GM18520 (cell line): ENCODE measurements at regions not wholly inside any gene's neighbourhood (a gene's known extent, or its start where the extent isn't known, plus 50 kb on each side); places are given as distances from the start of the nearest gene placed in this dataset.

Experiments
- ATAC-seq: cut with Tn5 transposase; IDR thresholded peaks from one replicate; pipeline ENCODE4 v1.9.1; 2021; ENCODE audit not compliant: unreplicated experiment

DNA sequence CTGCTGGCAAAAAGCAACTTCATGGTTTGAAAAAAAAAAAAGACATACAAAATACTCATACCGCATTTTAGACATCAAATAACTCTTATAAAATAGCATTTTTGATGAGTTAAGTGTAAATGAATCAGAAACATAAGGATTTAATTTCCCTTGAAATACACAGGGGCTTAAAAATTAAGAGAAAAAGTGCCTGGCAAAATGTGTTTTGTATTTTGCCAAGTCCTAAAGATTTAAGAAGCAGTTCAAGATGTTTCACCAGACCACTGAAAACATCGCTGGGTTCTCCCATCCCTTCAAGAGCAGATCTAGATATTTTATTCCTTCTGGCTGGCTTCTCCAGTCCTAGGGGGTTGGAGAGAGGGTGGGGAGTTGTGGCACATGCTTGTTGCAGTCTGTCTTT lies 396.4 kb downstream of the INHBA start:
- ATAC-seq, result no peak

GRCh38 chr7:41305001-41305400 lies 397.9 kb downstream of the INHBA start:
- no peak for ATAC-seq

GRCh38 chr7:41303709-41304108 lies 399.2 kb downstream of the INHBA start:
- no peak for ATAC-seq

DNA sequence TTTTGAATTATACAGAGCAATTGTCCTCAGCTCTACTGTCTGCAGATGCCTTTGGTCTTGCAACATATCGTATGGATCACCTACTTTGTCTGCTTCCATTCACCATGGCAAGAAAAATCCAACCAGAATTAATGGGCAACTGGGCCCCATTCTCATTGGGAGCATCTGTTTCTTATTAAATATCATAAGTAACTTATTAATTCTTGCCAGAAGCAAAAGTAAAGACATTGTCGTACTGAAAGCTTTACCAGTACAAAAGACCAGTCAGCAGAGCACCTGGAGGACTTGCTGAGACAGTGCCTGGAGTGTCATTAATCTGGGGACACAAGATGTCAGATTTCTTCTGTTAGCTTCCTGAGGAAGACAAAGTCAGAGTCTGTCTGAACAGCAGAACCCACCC lies 404.5 kb downstream of the INHBA start:
- no peak for ATAC-seq

- ATAC-seq, result no peak
Observed at GRCh38 chr7:41297166-41297565, 405.7 kb downstream of the INHBA start.

GRCh38 chr7:41295455-41295815 lies 407.5 kb downstream of the INHBA start:
- ATAC-seq, result no peak

DNA sequence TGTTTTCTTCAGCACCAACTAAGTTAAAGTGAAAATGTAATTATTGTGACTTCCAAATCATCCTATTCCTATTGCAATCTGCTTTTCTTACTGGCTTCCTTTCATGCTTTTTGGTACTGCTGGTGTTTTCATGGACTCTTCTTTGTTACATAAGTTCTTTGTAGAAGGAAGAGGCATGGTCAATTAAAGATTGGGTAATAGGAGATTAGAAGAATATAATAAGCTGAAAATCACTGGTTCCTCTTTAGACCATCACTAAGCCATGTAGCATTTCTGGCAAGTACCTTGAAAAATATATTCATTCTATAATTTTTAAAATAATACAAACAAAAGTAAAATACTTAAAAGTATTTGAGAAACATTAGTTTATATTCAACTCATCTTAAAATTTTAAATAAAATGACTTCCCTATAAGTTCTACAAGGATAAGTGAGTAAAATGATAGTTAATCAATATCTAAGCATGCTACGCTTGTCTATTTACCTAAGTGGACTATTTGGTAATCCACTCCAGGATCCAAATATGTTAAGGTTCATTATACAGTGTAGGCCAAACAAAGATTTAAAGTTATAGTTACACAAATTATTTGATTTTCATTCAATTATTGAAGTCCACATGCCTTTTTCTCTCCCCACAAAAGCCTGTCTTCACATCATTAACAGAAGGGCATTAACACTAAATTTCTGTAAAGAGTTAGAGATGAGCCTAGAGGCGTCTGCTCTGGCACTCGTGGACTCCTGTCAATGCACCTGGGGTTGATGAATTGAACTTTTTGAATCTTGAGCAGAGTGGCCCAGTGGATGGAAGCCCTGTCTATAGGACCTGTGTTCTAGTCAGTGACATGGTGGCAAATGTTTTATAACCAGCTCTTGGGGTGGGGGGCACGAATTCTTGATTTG lies 408.1 kb downstream of the INHBA start:
- ATAC-seq, result no peak

DNA sequence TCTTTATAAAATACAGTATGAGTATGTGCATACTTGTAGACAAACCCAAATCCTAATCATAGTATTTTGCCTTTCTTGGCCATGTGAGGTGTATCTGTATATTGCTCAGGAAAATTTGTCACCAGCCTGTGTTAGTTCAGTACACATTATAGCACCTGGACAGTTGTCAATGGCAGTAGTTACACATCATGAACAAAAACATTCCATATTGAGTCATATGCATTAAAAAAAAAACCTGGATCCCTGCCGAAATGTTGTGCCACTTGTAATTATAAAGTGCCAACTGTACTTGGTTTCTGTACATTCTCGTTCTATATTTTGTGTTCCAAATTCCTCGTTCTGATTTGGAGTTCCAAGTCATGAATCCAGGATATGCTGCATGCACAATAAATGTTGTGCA lies 410.4 kb downstream of the INHBA start:
- ATAC-seq, result no peak

- ATAC-seq, result no peak
Observed at GRCh38 chr7:41287559-41288335, 415.1 kb downstream of the INHBA start.

DNA sequence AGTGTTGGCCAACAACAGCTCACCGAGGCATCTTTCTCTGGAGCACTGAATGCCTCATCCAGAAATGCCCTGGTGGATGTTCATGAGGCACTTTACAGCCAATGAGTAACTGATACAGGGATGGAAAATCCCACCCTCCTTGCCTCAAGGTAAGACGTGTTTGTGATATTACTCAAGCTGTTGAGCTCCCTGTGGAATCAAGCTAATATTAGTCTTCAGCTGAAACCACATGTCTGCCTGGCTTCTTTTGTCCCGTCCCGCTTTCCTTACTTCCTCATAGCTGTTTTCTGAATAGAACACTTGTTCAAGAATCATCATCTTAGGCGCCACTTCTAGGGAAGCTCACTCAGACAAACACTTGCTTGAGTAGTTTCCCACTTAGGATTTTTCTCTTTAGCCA lies 422.4 kb downstream of the INHBA start:
- no peak for ATAC-seq

GRCh38 chr7:41277561-41277960 lies 425.3 kb downstream of the INHBA start:
- ATAC-seq, result no peak

- ATAC-seq, result no peak
Observed at GRCh38 chr7:41275255-41275654, 427.6 kb downstream of the INHBA start.

DNA sequence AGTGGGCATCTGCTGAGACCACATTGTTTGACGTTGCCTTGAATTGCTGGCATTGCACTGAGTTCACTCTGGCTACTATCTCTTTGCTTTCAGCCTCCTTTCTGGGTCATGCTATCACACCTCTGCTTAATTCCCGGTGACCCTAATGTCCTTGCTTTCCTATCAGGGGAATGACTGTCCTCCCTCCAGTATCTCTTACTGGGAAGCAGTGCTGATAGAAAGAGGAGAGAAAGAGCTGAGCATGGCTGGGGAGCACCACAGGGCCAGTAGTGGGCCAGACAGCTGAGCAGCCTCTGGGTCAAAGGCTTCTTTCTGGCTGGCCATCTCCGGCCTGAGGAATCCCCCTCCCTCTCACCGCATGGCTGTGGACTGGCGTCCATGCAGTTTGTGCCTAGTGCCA lies 428.7 kb downstream of the INHBA start:
- ATAC-seq, result no peak

GRCh38 chr7:41272664-41273063 lies 430.2 kb downstream of the INHBA start:
- no peak for ATAC-seq

DNA sequence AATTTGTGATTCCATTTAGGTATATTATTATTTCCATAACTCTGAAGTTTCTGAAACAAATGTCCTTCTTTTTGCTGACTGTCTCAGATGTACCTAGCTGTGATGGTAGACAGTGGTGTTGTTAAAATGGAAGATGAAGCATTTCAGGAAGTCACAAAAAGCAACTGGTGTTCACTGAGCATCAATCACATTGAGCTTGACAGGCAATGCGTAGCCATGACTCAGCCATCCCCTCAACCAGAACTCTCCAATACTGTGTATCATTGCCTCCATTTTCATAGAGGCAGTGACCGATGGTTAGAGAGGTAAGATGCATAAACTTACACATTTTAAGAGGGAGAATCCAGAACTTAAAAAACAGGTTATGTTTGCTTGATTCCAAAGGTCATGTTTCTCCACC lies 434.0 kb downstream of the INHBA start:
- ATAC-seq, result no peak

DNA sequence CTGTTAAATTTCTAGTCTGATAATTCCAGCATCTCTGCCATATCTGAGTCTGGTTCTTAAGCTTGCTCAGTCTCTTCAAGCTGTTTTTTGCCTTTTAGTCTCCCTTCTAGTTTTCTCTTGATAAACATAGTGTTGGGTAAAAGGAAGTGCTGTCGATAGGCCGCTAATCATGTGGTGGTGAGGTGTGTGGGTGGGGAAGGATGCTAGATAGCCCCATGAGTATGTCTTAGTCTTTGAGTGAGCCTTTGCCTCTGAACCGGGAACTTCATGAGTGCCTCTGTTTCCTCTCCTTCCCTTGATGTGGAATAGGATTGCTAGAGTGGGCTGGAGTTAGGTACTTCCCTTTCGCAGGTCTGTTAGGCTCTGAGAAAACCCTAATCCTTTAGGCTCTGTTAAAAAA lies 441.8 kb downstream of the INHBA start:
- no peak for ATAC-seq

GRCh38 chr7:41257660-41258059 lies 445.2 kb downstream of the INHBA start:
- ATAC-seq, result no peak

GRCh38 chr7:41256186-41256945 lies 446.5 kb downstream of the INHBA start:
- no peak for ATAC-seq

- no peak for ATAC-seq
Observed at GRCh38 chr7:41255716-41256115, 447.2 kb downstream of the INHBA start.

DNA sequence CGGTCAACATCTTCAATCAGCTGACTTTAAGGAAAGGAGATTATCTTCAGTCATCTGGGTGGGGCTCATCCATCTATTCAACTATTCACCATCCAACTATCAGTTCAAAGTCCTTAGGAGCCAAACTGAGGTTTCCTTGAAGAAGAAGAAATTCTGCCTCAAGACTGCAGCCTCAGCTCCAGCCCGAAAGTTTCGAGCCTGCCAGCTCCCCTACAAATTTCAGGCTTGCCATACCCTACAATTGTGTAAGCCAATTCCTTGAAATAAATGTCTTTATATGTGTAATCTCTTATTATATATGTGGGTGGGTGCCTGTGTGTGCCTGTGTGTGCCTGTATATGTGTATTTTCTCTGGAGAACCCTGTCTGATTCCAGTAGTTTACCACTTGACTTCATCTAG lies 447.8 kb downstream of the INHBA start:
- ATAC-seq, result no peak

- ATAC-seq, result no peak
Observed at GRCh38 chr7:41252957-41253356, 449.9 kb downstream of the INHBA start.

GRCh38 chr7:41252551-41252950 lies 450.3 kb downstream of the INHBA start:
- ATAC-seq, result no peak
